ENCODE measurements at regions not wholly inside any gene's neighbourhood (a gene's known extent, or its start where the extent isn't known, plus 50 kb on each side); places are given as distances from the start of the nearest gene placed in this dataset.
"Not testable (repeated sequence)": the region's sequence is repeated elsewhere in the genome, so short reads cannot be mapped to it uniquely, and the experiment has no call there.

DNA sequence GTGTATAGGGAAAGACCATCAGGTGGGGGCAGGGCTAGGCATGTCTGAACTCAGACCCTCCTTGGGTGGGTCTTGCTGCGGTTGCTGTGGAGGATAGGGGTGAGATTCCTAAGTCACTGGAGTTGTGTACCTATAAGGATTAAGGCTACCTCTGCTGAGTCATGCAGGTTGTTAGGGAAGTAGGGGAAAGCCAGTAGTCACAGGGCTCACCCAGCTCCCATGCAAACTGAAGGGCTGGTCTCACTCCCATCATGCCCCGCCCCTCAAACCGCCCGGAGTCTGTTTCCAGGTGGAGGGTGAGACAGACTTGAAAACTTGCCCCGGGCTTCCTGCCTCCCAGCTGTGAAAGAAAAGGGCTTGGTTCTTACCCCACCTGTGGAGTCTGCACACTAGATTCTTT is 161.8 kb downstream of the CAVIN4 start:
- in situ Hi-C loops (cut with HindIII; ENCODE audit: low pct_unique_long_range_greater_than_20kb, low sequenced_read_pairs) (no loop called here), intact Hi-C loops (cut with micrococcal nuclease; ENCODE audit: unreplicated experiment) (no loop called here)
- Histone ChIP-seq H3K9me3 (ENCODE audit: control insufficient read depth, insufficient read depth, low read depth, low read length) (no peaks in the 10 kb centered on the region), H3K27me3 (ENCODE audit: control insufficient read depth, insufficient read depth, low read length) (no peaks in the 10 kb centered on the region), H3K4me3 (ENCODE audit: low read depth in 2 of 2, low read length in 2 of 2) (no peak overlapping the region), H3K36me3 (ENCODE audit: control insufficient read depth, insufficient read depth, low read length) (no peaks in the 10 kb centered on the region), H3K4me1 (ENCODE audit: control insufficient read depth, insufficient read depth, low read length) (no peaks in the 10 kb centered on the region), H3K27ac (ENCODE audit: low read length) (no peak overlapping the region)
- DNase-seq (ENCODE audit: low read depth, low spot score) (no peak), ATAC-seq (no peak)
- POLR2A ChIA-PET = no interaction called here
- no TSS peak for BruUV-seq (replicated peaks)
- TF ChIP-seq SIN3A (IDR thresholded peaks at IDR 0.05; ENCODE audit: borderline replicate concordance, insufficient read depth, low read depth, low read length) (no peak), TCF7L2 (IDR thresholded peaks at IDR 0.05; ENCODE audit: low read depth, low read length) (no peak), POLR2AphosphoS5 (IDR thresholded peaks at IDR 0.05; ENCODE audit: low read depth, low read length) (no peak)
- TF ChIP-seq, protein P1, sequence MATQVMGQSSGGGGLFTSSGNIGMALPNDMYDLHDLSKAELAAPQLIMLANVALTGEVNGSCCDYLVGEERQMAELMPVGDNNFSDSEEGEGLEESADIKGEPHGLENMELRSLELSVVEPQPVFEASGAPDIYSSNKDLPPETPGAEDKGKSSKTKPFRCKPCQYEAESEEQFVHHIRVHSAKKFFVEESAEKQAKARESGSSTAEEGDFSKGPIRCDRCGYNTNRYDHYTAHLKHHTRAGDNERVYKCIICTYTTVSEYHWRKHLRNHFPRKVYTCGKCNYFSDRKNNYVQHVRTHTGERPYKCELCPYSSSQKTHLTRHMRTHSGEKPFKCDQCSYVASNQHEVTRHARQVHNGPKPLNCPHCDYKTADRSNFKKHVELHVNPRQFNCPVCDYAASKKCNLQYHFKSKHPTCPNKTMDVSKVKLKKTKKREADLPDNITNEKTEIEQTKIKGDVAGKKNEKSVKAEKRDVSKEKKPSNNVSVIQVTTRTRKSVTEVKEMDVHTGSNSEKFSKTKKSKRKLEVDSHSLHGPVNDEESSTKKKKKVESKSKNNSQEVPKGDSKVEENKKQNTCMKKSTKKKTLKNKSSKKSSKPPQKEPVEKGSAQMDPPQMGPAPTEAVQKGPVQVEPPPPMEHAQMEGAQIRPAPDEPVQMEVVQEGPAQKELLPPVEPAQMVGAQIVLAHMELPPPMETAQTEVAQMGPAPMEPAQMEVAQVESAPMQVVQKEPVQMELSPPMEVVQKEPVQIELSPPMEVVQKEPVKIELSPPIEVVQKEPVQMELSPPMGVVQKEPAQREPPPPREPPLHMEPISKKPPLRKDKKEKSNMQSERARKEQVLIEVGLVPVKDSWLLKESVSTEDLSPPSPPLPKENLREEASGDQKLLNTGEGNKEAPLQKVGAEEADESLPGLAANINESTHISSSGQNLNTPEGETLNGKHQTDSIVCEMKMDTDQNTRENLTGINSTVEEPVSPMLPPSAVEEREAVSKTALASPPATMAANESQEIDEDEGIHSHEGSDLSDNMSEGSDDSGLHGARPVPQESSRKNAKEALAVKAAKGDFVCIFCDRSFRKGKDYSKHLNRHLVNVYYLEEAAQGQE (IDR thresholded peaks at IDR 0.05; ENCODE audit: insufficient read depth in 1 of 2, low read depth in 2 of 2, low read length in 1 of 2) = no peak
- TF ChIP-seq, protein P2, sequence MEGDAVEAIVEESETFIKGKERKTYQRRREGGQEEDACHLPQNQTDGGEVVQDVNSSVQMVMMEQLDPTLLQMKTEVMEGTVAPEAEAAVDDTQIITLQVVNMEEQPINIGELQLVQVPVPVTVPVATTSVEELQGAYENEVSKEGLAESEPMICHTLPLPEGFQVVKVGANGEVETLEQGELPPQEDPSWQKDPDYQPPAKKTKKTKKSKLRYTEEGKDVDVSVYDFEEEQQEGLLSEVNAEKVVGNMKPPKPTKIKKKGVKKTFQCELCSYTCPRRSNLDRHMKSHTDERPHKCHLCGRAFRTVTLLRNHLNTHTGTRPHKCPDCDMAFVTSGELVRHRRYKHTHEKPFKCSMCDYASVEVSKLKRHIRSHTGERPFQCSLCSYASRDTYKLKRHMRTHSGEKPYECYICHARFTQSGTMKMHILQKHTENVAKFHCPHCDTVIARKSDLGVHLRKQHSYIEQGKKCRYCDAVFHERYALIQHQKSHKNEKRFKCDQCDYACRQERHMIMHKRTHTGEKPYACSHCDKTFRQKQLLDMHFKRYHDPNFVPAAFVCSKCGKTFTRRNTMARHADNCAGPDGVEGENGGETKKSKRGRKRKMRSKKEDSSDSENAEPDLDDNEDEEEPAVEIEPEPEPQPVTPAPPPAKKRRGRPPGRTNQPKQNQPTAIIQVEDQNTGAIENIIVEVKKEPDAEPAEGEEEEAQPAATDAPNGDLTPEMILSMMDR (IDR thresholded peaks at IDR 0.05) = no peak
- CTCF ChIA-PET = no interaction called here

DNA sequence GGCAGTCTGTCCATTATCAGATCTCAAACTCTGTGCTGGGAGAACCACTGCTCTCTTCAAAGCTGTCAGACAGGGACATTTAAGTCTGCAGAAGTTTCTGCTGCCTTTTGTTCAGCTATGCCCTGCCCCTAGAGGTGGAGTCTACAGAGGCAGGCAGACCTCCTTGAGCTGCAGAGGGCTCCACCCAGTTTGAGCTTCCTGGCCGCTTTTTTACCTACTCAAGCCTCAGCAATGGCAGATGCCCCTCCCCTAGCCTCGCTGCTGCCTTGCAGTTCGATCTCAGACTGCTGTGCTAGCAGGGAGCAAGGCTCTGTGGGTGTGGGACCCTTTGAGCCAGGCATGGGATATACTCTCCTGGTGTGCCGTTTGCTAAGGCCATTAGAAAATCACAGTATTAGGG is 171.1 kb downstream of the CAVIN4 start:
- CTCF ChIA-PET; H3K27me3 ChIP-seq (ENCODE audit: control insufficient read depth, insufficient read depth, low read length); DNase-seq (ENCODE audit: low read depth, low spot score); intact Hi-C loops (cut with micrococcal nuclease; ENCODE audit: unreplicated experiment); H3K4me3 ChIP-seq (ENCODE audit: low read depth in 2 of 2, low read length in 2 of 2); H3K9me3 ChIP-seq (ENCODE audit: control insufficient read depth, insufficient read depth, low read depth, low read length); BruUV-seq (replicated peaks); in situ Hi-C loops (cut with HindIII; ENCODE audit: low pct_unique_long_range_greater_than_20kb, low sequenced_read_pairs); H3K27ac ChIP-seq (ENCODE audit: low read length); H3K36me3 ChIP-seq (ENCODE audit: control insufficient read depth, insufficient read depth, low read length); H3K4me1 ChIP-seq (ENCODE audit: control insufficient read depth, insufficient read depth, low read length); ATAC-seq; POLR2A ChIA-PET: not testable (repeated sequence)

DNA sequence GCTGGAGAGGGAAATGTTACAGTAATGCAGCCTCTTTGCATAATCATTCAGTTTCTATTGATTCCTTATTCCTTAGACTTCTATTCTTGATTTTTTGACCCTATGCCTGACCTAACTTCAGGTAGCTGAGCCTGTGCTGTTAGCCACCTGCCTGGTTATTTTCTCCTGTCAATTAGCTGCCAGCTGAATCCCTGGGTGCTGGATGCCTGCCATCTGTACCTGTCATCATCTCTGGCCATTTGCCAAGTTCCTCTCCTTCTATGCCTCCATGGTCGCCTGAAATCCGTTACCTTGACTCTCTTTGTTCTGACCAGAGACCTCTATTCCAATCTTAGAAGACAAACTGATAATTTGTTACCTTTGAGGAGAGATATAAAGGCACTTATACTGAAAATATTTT is 178.3 kb downstream of the CAVIN4 start:
- ATAC-seq = no peak
- BruUV-seq (replicated peaks) = no TSS peak
- ChIA-PET CTCF (no interaction called here), POLR2A (no interaction called here)
- TF ChIP-seq TCF7L2 (IDR thresholded peaks at IDR 0.05; ENCODE audit: low read depth, low read length) (no peak), POLR2AphosphoS5 (IDR thresholded peaks at IDR 0.05; ENCODE audit: low read depth, low read length) (no peak), SIN3A (IDR thresholded peaks at IDR 0.05; ENCODE audit: borderline replicate concordance, insufficient read depth, low read depth, low read length) (no peak)
- TF ChIP-seq, protein P2 (IDR thresholded peaks at IDR 0.05) = no peak
- TF ChIP-seq, protein P1 (IDR thresholded peaks at IDR 0.05; ENCODE audit: insufficient read depth in 1 of 2, low read depth in 2 of 2, low read length in 1 of 2) = no peak
- Histone ChIP-seq H3K4me3 (ENCODE audit: low read depth in 2 of 2, low read length in 2 of 2) (no peak overlapping the region), H3K9me3 (ENCODE audit: control insufficient read depth, insufficient read depth, low read depth, low read length) (no peaks in the 10 kb centered on the region), H3K4me1 (ENCODE audit: control insufficient read depth, insufficient read depth, low read length) (no peaks in the 10 kb centered on the region), H3K27ac (ENCODE audit: low read length) (no peak overlapping the region), H3K36me3 (ENCODE audit: control insufficient read depth, insufficient read depth, low read length) (no peaks in the 10 kb centered on the region), H3K27me3 (ENCODE audit: control insufficient read depth, insufficient read depth, low read length) (no peaks in the 10 kb centered on the region)
- in situ Hi-C loops (cut with HindIII; ENCODE audit: low pct_unique_long_range_greater_than_20kb, low sequenced_read_pairs) (no loop called here), intact Hi-C loops (cut with micrococcal nuclease; ENCODE audit: unreplicated experiment) (loop anchor here (1.0 kb wide), 1 partner anchor 18 kb away; no protein-coding TSS in a partner anchor)
- no peak for DNase-seq (ENCODE audit: low read depth, low spot score)

All from Panc1 (cell line).